ENCODE measurements at regions not wholly inside any gene's neighbourhood (a gene's known extent, or its start where the extent isn't known, plus 50 kb on each side); places are given as distances from the start of the nearest gene placed in this dataset.

GRCh38 chr2:33660416-33661123 lies 61.5 kb upstream of the FAM98A start:
- Histone ChIP-seq H3K9me3 (ENCODE audit: control insufficient read depth, insufficient read depth, low read length) (no peaks in the 10 kb centered on the region), H3K27ac (ENCODE audit: low read length) (no peak overlapping the region), H3K27me3 (ENCODE audit: control insufficient read depth, insufficient read depth, low read length) (no peaks in the 10 kb centered on the region), H3K4me3 (ENCODE audit: low read length) (no peak overlapping the region), H3K36me3 (ENCODE audit: control insufficient read depth, insufficient read depth, low read length) (no peaks in the 10 kb centered on the region), H3K4me1 (ENCODE audit: control insufficient read depth, insufficient read depth, low read length) (no peaks in the 10 kb centered on the region)
- no peak for DNase-seq (ENCODE audit: low read depth, low spot score)
- WGBS (ENCODE audit: insufficient coverage, insufficient read length), result no CpG with 5 or more reads among the region's 10 CpGs

GRCh38 chr2:33655626-33656320 lies 56.7 kb upstream of the FAM98A start:
- Histone ChIP-seq H3K4me1 (ENCODE audit: control insufficient read depth, insufficient read depth, low read length) (no peaks in the 10 kb centered on the region), H3K36me3 (ENCODE audit: control insufficient read depth, insufficient read depth, low read length) (no peaks in the 10 kb centered on the region)

GRCh38 chr2:33652830-33653229 lies 53.7 kb upstream of the FAM98A start:
- no peaks in the 10 kb centered on the region for H3K36me3 ChIP-seq (ENCODE audit: control insufficient read depth, insufficient read depth, low read length)
- no peak overlapping the region for H3K27ac ChIP-seq (ENCODE audit: low read length)
- peaks cover 2% of the 10 kb centered on the region; the same call in 1 of the 2 replicates for H3K9me3 ChIP-seq (ENCODE audit: control insufficient read depth, insufficient read depth, low read length)
- no peak overlapping the region for H3K4me3 ChIP-seq (ENCODE audit: low read length)
- DNase-seq (ENCODE audit: low read depth, low spot score), result no peak
- WGBS (ENCODE audit: insufficient coverage, insufficient read length), result no CpG with 5 or more reads among the region's 1 CpG
- no peaks in the 10 kb centered on the region for H3K4me1 ChIP-seq (ENCODE audit: control insufficient read depth, insufficient read depth, low read length)
- H3K27me3 ChIP-seq (ENCODE audit: control insufficient read depth, insufficient read depth, low read length), result no peaks in the 10 kb centered on the region; the same call in 1 of the 2 replicates

More at GRCh38 chr2:33655626-33656320, 56.7 kb upstream of the FAM98A start:
- Histone ChIP-seq H3K27me3 (ENCODE audit: control insufficient read depth, insufficient read depth, low read length) (no peaks in the 10 kb centered on the region), H3K27ac (ENCODE audit: low read length) (no peak overlapping the region), H3K4me3 (ENCODE audit: low read length) (no peak overlapping the region), H3K9me3 (ENCODE audit: control insufficient read depth, insufficient read depth, low read length) (peaks cover 2% of the 10 kb centered on the region; the same call in 1 of the 2 replicates)
- whole genome bisulfite sequencing (ENCODE audit: insufficient coverage, insufficient read length), result 100% methylated on average over 1 of the region's 5 CpGs
- DNase-seq (ENCODE audit: low read depth, low spot score), result no peak

- H3K27me3 ChIP-seq (ENCODE audit: control insufficient read depth, insufficient read depth, low read length), result no peaks in the 10 kb centered on the region; the same call in 1 of the 2 replicates
- no CpG with 5 or more reads among the region's 1 CpG for WGBS (ENCODE audit: insufficient coverage, insufficient read length)
- no peak overlapping the region for H3K4me3 ChIP-seq (ENCODE audit: low read length)
- no peak for DNase-seq (ENCODE audit: low read depth, low spot score)
- H3K4me1 ChIP-seq (ENCODE audit: control insufficient read depth, insufficient read depth, low read length), result no peaks in the 10 kb centered on the region
- H3K27ac ChIP-seq (ENCODE audit: low read length), result no peak overlapping the region
- no peaks in the 10 kb centered on the region for H3K36me3 ChIP-seq (ENCODE audit: control insufficient read depth, insufficient read depth, low read length)
- peaks cover 2% of the 10 kb centered on the region; the same call in 1 of the 2 replicates for H3K9me3 ChIP-seq (ENCODE audit: control insufficient read depth, insufficient read depth, low read length)
These were observed 51.1 kb upstream of the FAM98A start for GRCh38 chr2:33650171-33650570.

Measured in iPS DF 6.9 (cell line).